SK-N-SH (cell line): ENCODE measurements at regions not wholly inside any gene's neighbourhood (a gene's known extent, or its start where the extent isn't known, plus 50 kb on each side); places are given as distances from the start of the nearest gene placed in this dataset.

Experiments used
- CTCF ChIA-PET: fragments of 300-600, 350-600 bp; formaldehyde crosslinking; extraction: SDS; loops from one replicate; lab custom pipeline; 2021; lab: Yijun Ruan, JAX
- POLR2A ChIA-PET: fragments of 350-600 bp; sonication (Branson Sonifier 250); formaldehyde crosslinking; extraction: SDS; loops from one replicate; lab custom pipeline; 2020; ENCODE audit warnings: antibody characterized with exemption, inconsistent platforms; lab: Yijun Ruan, JAX
- DNase-seq: peaks from one replicate; pipeline ENCODE4 v3.0.0; 2012
- H2AFZ ChIP-seq: fragments of 200-600 bp; sonication (generic); 2 replicates; pipeline ENCODE4 v1.8.1; 2016; ENCODE audit warnings: antibody characterized with exemption, mild to moderate bottlenecking, low read depth
- H3F3A ChIP-seq: fragments of 200-600 bp; sonication (generic); replicated peaks from 2 replicates; pipeline ENCODE3; 2016; ENCODE audit warnings: antibody characterized with exemption, mild to moderate bottlenecking; ENCODE audit not compliant: insufficient read depth
- H3K27ac ChIP-seq, 2 experiments: fragments of 200-500 bp in 1 of 2; fragments of 200-600 bp in 1 of 2; sonication (Bioruptor generic) in 1 of 2; sonication (generic), shearing (Covaris generic) in 1 of 2; 2 replicates each; pipeline versions ENCODE4 v1.5.1 to v1.6.1; 2014 to 2016; ENCODE audit warnings: low read depth in 2 of 2, inconsistent platforms in 1 of 2, low read length in 1 of 2, mild to moderate bottlenecking in 1 of 2, mixed read lengths in 1 of 2
- H3K27me3 ChIP-seq: fragments of 200-600 bp; sonication (generic), shearing (Covaris generic); 2 replicates; pipeline ENCODE4 v1.6.1; 2016; ENCODE audit warnings: mixed run types; ENCODE audit not compliant: insufficient read depth
- H3K36me3 ChIP-seq, 2 experiments: fragments of 200-500 bp in 1 of 2; fragments of 200-600 bp in 1 of 2; sonication (Bioruptor generic) in 1 of 2; sonication (generic) in 1 of 2; replicated peaks in 1 of 2; 2 replicates each; pipeline versions ENCODE3 to v1.5.1; 2014 to 2016; ENCODE audit warnings: low read length in 1 of 2, mild to moderate bottlenecking in 1 of 2; ENCODE audit not compliant: insufficient read depth in 2 of 2, control insufficient read depth in 1 of 2
- H3K4me1 ChIP-seq, 2 experiments: fragments of 200-500 bp in 1 of 2; fragments of 200-600 bp in 1 of 2; sonication (Bioruptor generic) in 1 of 2; sonication (generic), shearing (Covaris generic) in 1 of 2; 2 replicates each; pipeline versions ENCODE4 v1.5.1 to v1.6.1; 2014 to 2016; ENCODE audit warnings: low read depth in 1 of 2, low read length in 1 of 2, mixed run types in 1 of 2; ENCODE audit not compliant: insufficient read depth in 2 of 2, control insufficient read depth in 1 of 2
- H3K4me2 ChIP-seq: fragments of 200-600 bp; sonication (generic), shearing (Covaris generic); 2 replicates; pipeline ENCODE4 v1.6.1; 2017; ENCODE audit warnings: mixed run types
- H3K4me3 ChIP-seq, 2 experiments: fragments of 200-500 bp in 1 of 2; fragments of 200-600 bp in 1 of 2; sonication (Bioruptor generic) in 1 of 2; sonication (generic), shearing (Covaris generic) in 1 of 2; 2 replicates each; pipeline versions ENCODE4 v1.5.1 to v1.8.1; 2014 to 2016; ENCODE audit warnings: low read depth in 2 of 2, inconsistent platforms in 1 of 2, low read length in 1 of 2, mild to moderate bottlenecking in 1 of 2, mixed read lengths in 1 of 2, moderate library complexity in 1 of 2
- H3K79me2 ChIP-seq: fragments of 200-600 bp; sonication (generic); 2 replicates; pipeline ENCODE4 v1.8.1; 2017; ENCODE audit warnings: mild to moderate bottlenecking; ENCODE audit not compliant: insufficient read depth
- H3K9ac ChIP-seq: fragments of 200-600 bp; sonication (generic); 2 replicates; pipeline ENCODE4 v1.6.1; 2017; ENCODE audit warnings: mixed run types
- H3K9me2 ChIP-seq: fragments of 200-600 bp; sonication (generic); 2 replicates; pipeline ENCODE4 v1.6.1; 2017; ENCODE audit warnings: mixed run types
- H3K9me3 ChIP-seq: fragments of 200-600 bp; sonication (generic); 2 replicates; pipeline ENCODE4 v1.6.1; 2017; ENCODE audit warnings: mixed run types, mild to moderate bottlenecking, moderate library complexity
- H4K20me1 ChIP-seq: fragments of 200-600 bp; sonication (generic); 2 replicates; pipeline ENCODE4 v1.6.1; 2017; ENCODE audit warnings: mild to moderate bottlenecking, mixed run types; ENCODE audit not compliant: insufficient read depth
- CHD2 ChIP-seq: fragments of 150-350 bp; IDR thresholded peaks from 2 replicates; pipeline ENCODE4 v1.6.1; 2018; ENCODE audit warnings: low read length; ENCODE audit not compliant: partially characterized antibody
- ELF1 ChIP-seq: IDR thresholded peaks from 2 replicates; pipeline ENCODE4 v1.4.0; 2012
- EP300 ChIP-seq, 2 experiments: IDR thresholded peaks; 2 replicates each; pipeline versions ENCODE4 v1.4.0 to v1.6.1; 2012; ENCODE audit warnings: borderline replicate concordance in 1 of 2, low read depth in 1 of 2, low read length in 1 of 2
- EZH2phosphoT487 ChIP-seq: fragments of 200-600 bp; sonication (generic); IDR thresholded peaks from 2 replicates; pipeline ENCODE4 v1.6.1; 2017; ENCODE audit warnings: low read depth, mixed run types, mild to moderate bottlenecking, antibody characterized with exemption, moderate library complexity, borderline replicate concordance
- FOSL2 ChIP-seq: IDR thresholded peaks from 2 replicates; pipeline ENCODE4 v1.4.0; 2012; ENCODE audit warnings: low read depth, mild to moderate bottlenecking, moderate library complexity, borderline replicate concordance
- FOXJ3 ChIP-seq: sonication (generic); formaldehyde crosslinking; IDR thresholded peaks from 2 replicates; pipeline ENCODE4 v1.5.1; 2020; ENCODE audit warnings: mild to moderate bottlenecking, missing genetic modification reagents
- FOXM1 ChIP-seq: IDR thresholded peaks from 2 replicates; pipeline ENCODE4 v1.4.0; 2012; ENCODE audit warnings: low read depth, mild to moderate bottlenecking
- GABPA ChIP-seq: IDR thresholded peaks from 2 replicates; pipeline ENCODE4 v1.4.0; 2012; ENCODE audit warnings: low read depth, mild to moderate bottlenecking
- GATA2 ChIP-seq: sonication (generic); formaldehyde crosslinking; IDR thresholded peaks from 2 replicates; pipeline ENCODE4 v1.5.0; 2020; ENCODE audit warnings: mild to moderate bottlenecking, missing genetic modification reagents
- MXI1 ChIP-seq: IDR thresholded peaks from 2 replicates; pipeline ENCODE4 v1.6.1; 2012; ENCODE audit warnings: mild to moderate bottlenecking, low read depth, low read length, improper control_type of control experiment
- NRF1 ChIP-seq: IDR thresholded peaks from 2 replicates; pipeline ENCODE4 v1.6.1; 2012; ENCODE audit warnings: low read depth, mild to moderate bottlenecking, low read length
- POLR2AphosphoS5 ChIP-seq: IDR thresholded peaks from 2 replicates; pipeline ENCODE4 v1.6.1; 2012; ENCODE audit warnings: low read depth, low read length
- RAD21 ChIP-seq: IDR thresholded peaks from 2 replicates; pipeline ENCODE4 v1.6.1; 2012; ENCODE audit warnings: mild to moderate bottlenecking, low read length
- RCOR1 ChIP-seq: fragments of 150-350 bp; IDR thresholded peaks from 2 replicates; pipeline ENCODE4 v1.6.1; 2017; ENCODE audit warnings: antibody characterized with exemption, low read length
- RFX5 ChIP-seq: IDR thresholded peaks from 2 replicates; pipeline ENCODE4 v1.6.1; 2012; ENCODE audit warnings: mild to moderate bottlenecking, improper control_type of control experiment, low read length
- RXRA ChIP-seq: IDR thresholded peaks from 2 replicates; pipeline ENCODE4 v1.4.0; 2012; ENCODE audit warnings: low read depth, mild to moderate bottlenecking, borderline replicate concordance
- SIN3A ChIP-seq: IDR thresholded peaks from 2 replicates; pipeline ENCODE4 v1.6.1; 2012; ENCODE audit warnings: low read depth, mild to moderate bottlenecking, low read length, moderate library complexity, borderline replicate concordance
- SMC3 ChIP-seq: IDR thresholded peaks from 2 replicates; pipeline ENCODE4 v1.6.1; 2012; ENCODE audit warnings: low read depth, low read length, improper control_type of control experiment
- TAF1 ChIP-seq: IDR thresholded peaks from 2 replicates; pipeline ENCODE4 v1.6.1; 2012; ENCODE audit warnings: low read depth, mild to moderate bottlenecking, low read length, moderate library complexity, borderline replicate concordance
- TCF12 ChIP-seq: IDR thresholded peaks from 2 replicates; pipeline ENCODE4 v1.4.0; 2012
- TEAD4 ChIP-seq: IDR thresholded peaks from 2 replicates; pipeline ENCODE4 v1.4.0; 2012; ENCODE audit warnings: mild to moderate bottlenecking, borderline replicate concordance; ENCODE audit not compliant: insufficient read depth
- USF2 ChIP-seq: fragments of 150-350 bp; IDR thresholded peaks from 2 replicates; pipeline ENCODE4 v1.6.1; 2017; ENCODE audit warnings: antibody characterized with exemption, low read length, low read depth, borderline replicate concordance
- YY1 ChIP-seq: IDR thresholded peaks from 2 replicates; pipeline ENCODE4 v1.4.0; 2012; ENCODE audit warnings: low read depth, mild to moderate bottlenecking
- WGBS: methylation state at CpG from one replicate; pipeline ENCODE4 v1.1.6; 2017; ENCODE audit warnings: low lambda C conversion rate; 5-methylcytosine and 5-hydroxymethylcytosine counted together
- TF ChIP-seq, protein P1 (sequence below): IDR thresholded peaks from 2 replicates; pipeline ENCODE4 v1.6.1; 2012; ENCODE audit warnings: mild to moderate bottlenecking, low read depth, low read length, moderate library complexity
- TF ChIP-seq, protein P2 (sequence below): IDR thresholded peaks from 2 replicates; pipeline ENCODE4 v1.4.0; 2012; ENCODE audit warnings: low read depth, borderline replicate concordance
- TF ChIP-seq, protein P3 (sequence below): fragments of 150-350 bp; IDR thresholded peaks from 2 replicates; pipeline ENCODE4 v1.6.1; 2016; ENCODE audit warnings: mild to moderate bottlenecking, low read depth, low read length

GRCh38 chr5:51185850-51186329 lies 197.4 kb upstream of the ISL1 start:
- H3K9me3 ChIP-seq: no peaks in the 10 kb centered on the region
- 19% methylated on average over 4 of the region's 4 CpGs for WGBS
- H3K27ac ChIP-seq: peak overlapping the region in 1 of 2 experiments; percentile 98; a peak in 2 of 4 replicates
- no peak overlapping the region for H3K4me2 ChIP-seq
- no peak overlapping the region for H2AFZ ChIP-seq
- H3K9me2 ChIP-seq: no peaks in the 10 kb centered on the region
- H3K27me3 ChIP-seq: no peaks in the 10 kb centered on the region
- no peak overlapping the region for H3K4me3 ChIP-seq
- peaks cover 0 to 20% of the 10 kb centered on the region in 2 experiments; a peak in 2 of 4 replicates for H3K4me1 ChIP-seq
- no peaks in the 10 kb centered on the region for H3K79me2 ChIP-seq
- no peaks in the 10 kb centered on the region for H3K36me3 ChIP-seq
- POLR2A ChIA-PET: interaction anchor here (0.9 to 4.3 kb wide), 6 partner anchors 185 to 222 kb away, joined by 3 to 46 read pairs (median 6); partner anchors contain the start of gene ISL1
- peak; percentile 41 for DNase-seq
- CTCF ChIA-PET: interaction anchor here (0.8 to 4.7 kb wide), 9 partner anchors 9 to 821 kb away, joined by 3 to 54 read pairs (median 6); no protein-coding TSS in a partner anchor
- no peaks in the 10 kb centered on the region for H4K20me1 ChIP-seq
- TF ChIP-seq CHD2: peak; percentile 85
- TF ChIP-seq, protein P1, sequence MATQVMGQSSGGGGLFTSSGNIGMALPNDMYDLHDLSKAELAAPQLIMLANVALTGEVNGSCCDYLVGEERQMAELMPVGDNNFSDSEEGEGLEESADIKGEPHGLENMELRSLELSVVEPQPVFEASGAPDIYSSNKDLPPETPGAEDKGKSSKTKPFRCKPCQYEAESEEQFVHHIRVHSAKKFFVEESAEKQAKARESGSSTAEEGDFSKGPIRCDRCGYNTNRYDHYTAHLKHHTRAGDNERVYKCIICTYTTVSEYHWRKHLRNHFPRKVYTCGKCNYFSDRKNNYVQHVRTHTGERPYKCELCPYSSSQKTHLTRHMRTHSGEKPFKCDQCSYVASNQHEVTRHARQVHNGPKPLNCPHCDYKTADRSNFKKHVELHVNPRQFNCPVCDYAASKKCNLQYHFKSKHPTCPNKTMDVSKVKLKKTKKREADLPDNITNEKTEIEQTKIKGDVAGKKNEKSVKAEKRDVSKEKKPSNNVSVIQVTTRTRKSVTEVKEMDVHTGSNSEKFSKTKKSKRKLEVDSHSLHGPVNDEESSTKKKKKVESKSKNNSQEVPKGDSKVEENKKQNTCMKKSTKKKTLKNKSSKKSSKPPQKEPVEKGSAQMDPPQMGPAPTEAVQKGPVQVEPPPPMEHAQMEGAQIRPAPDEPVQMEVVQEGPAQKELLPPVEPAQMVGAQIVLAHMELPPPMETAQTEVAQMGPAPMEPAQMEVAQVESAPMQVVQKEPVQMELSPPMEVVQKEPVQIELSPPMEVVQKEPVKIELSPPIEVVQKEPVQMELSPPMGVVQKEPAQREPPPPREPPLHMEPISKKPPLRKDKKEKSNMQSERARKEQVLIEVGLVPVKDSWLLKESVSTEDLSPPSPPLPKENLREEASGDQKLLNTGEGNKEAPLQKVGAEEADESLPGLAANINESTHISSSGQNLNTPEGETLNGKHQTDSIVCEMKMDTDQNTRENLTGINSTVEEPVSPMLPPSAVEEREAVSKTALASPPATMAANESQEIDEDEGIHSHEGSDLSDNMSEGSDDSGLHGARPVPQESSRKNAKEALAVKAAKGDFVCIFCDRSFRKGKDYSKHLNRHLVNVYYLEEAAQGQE: no peak
- TF ChIP-seq SIN3A: no peak
- TF ChIP-seq RCOR1: peak; percentile 99
- peak; percentile 64 for TF ChIP-seq RAD21
- no peak for TF ChIP-seq FOXM1
- TF ChIP-seq YY1: no peak
- TF ChIP-seq EP300 (IDR thresholded peaks at IDR 0.05; ENCODE audit: borderline replicate concordance in 1 of 2, low read depth in 1 of 2, low read length in 1 of 2): peak in 1 of 2 experiments; percentile 98; a peak in 2 of 4 replicates
- TF ChIP-seq TCF12: peak; percentile 30
- no peak for TF ChIP-seq GABPA
- TF ChIP-seq MXI1: peak; percentile 97
- TF ChIP-seq TAF1: no peak
- no peak for TF ChIP-seq RXRA
- TF ChIP-seq, protein P2, sequence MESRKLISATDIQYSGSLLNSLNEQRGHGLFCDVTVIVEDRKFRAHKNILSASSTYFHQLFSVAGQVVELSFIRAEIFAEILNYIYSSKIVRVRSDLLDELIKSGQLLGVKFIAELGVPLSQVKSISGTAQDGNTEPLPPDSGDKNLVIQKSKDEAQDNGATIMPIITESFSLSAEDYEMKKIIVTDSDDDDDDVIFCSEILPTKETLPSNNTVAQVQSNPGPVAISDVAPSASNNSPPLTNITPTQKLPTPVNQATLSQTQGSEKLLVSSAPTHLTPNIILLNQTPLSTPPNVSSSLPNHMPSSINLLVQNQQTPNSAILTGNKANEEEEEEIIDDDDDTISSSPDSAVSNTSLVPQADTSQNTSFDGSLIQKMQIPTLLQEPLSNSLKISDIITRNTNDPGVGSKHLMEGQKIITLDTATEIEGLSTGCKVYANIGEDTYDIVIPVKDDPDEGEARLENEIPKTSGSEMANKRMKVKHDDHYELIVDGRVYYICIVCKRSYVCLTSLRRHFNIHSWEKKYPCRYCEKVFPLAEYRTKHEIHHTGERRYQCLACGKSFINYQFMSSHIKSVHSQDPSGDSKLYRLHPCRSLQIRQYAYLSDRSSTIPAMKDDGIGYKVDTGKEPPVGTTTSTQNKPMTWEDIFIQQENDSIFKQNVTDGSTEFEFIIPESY: no peak
- TF ChIP-seq TEAD4: peak; percentile 17; the same call in 1 of the 2 replicates
- TF ChIP-seq EZH2phosphoT487: no peak
- TF ChIP-seq RFX5: no peak
- TF ChIP-seq NRF1: no peak
- no peak for TF ChIP-seq ELF1
- no peak for TF ChIP-seq POLR2AphosphoS5
- TF ChIP-seq SMC3: peak; percentile 28; the same call in 1 of the 2 replicates
- TF ChIP-seq FOXJ3 (CRISPR knock-in tag): peak; percentile 88
- TF ChIP-seq, protein P3, sequence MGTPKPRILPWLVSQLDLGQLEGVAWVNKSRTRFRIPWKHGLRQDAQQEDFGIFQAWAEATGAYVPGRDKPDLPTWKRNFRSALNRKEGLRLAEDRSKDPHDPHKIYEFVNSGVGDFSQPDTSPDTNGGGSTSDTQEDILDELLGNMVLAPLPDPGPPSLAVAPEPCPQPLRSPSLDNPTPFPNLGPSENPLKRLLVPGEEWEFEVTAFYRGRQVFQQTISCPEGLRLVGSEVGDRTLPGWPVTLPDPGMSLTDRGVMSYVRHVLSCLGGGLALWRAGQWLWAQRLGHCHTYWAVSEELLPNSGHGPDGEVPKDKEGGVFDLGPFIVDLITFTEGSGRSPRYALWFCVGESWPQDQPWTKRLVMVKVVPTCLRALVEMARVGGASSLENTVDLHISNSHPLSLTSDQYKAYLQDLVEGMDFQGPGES: no peak
- no peak for TF ChIP-seq USF2
- TF ChIP-seq FOSL2: no peak
- TF ChIP-seq GATA2: peak; percentile 81
- no peaks in the 10 kb centered on the region for H3F3A ChIP-seq
- H3K9ac ChIP-seq: no peak overlapping the region
